ENCODE measurements at regions not wholly inside any gene's neighbourhood (a gene's known extent, or its start where the extent isn't known, plus 50 kb on each side); places are given as distances from the start of the nearest gene placed in this dataset.

DNA sequence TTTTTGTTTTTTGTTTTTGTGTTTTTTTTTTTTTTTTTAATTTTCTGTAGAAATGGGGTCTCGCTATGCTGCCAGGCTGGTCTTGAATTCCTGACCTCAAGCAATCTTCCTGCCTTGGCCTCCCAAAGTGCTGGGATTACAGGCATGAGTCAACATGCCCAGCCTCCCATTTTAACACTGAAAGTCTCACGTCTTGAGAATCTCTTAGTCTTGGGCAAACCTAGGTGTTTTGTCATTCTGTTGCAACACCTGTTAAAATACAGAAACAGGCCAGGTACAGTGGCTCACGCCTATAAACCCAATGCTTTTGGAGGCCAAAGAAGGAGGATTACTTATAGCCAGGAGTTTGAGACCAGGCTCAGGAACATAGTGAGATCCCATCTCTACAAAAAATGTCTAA is 599.0 kb downstream of the TLR4 start:
- Mint-ChIP-seq H3K27ac (ENCODE audit: unreplicated experiment) (no peak overlapping the region), H3K4me3 (no peak overlapping the region), H3K4me1 (no peaks in the 10 kb centered on the region), H3K9me3 (no peaks in the 10 kb centered on the region), H3K36me3 (ENCODE audit: low read depth) (no peaks in the 10 kb centered on the region), H3K27me3 (ENCODE audit: low read depth) (no peaks in the 10 kb centered on the region)
- TF ChIP-seq, protein P1, sequence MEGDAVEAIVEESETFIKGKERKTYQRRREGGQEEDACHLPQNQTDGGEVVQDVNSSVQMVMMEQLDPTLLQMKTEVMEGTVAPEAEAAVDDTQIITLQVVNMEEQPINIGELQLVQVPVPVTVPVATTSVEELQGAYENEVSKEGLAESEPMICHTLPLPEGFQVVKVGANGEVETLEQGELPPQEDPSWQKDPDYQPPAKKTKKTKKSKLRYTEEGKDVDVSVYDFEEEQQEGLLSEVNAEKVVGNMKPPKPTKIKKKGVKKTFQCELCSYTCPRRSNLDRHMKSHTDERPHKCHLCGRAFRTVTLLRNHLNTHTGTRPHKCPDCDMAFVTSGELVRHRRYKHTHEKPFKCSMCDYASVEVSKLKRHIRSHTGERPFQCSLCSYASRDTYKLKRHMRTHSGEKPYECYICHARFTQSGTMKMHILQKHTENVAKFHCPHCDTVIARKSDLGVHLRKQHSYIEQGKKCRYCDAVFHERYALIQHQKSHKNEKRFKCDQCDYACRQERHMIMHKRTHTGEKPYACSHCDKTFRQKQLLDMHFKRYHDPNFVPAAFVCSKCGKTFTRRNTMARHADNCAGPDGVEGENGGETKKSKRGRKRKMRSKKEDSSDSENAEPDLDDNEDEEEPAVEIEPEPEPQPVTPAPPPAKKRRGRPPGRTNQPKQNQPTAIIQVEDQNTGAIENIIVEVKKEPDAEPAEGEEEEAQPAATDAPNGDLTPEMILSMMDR (conservative IDR thresholded peaks at IDR 0.05): no peak
- DNase-seq (ENCODE audit: low read depth, low spot score): no peak

GRCh38 chr9:118305331-118305730 is 601.1 kb downstream of the TLR4 start:
- H3K27ac Mint-ChIP-seq (ENCODE audit: unreplicated experiment): peak overlapping the region; percentile 28
- H3K9me3 Mint-ChIP-seq: no peaks in the 10 kb centered on the region
- no peak for DNase-seq (ENCODE audit: low read depth, low spot score)
- H3K27me3 Mint-ChIP-seq (ENCODE audit: low read depth): no peaks in the 10 kb centered on the region
- H3K4me1 Mint-ChIP-seq: no peaks in the 10 kb centered on the region
- TF ChIP-seq, protein P1 (conservative IDR thresholded peaks at IDR 0.05): no peak
- no peaks in the 10 kb centered on the region for H3K36me3 Mint-ChIP-seq (ENCODE audit: low read depth)
- no peak overlapping the region for H3K4me3 Mint-ChIP-seq

- H3K36me3 Mint-ChIP-seq (ENCODE audit: low read depth): no peaks in the 10 kb centered on the region
- no peaks in the 10 kb centered on the region for H3K4me1 Mint-ChIP-seq
- H3K9me3 Mint-ChIP-seq: no peaks in the 10 kb centered on the region
Observed at GRCh38 chr9:118306801-118307200, 602.6 kb downstream of the TLR4 start.

DNA sequence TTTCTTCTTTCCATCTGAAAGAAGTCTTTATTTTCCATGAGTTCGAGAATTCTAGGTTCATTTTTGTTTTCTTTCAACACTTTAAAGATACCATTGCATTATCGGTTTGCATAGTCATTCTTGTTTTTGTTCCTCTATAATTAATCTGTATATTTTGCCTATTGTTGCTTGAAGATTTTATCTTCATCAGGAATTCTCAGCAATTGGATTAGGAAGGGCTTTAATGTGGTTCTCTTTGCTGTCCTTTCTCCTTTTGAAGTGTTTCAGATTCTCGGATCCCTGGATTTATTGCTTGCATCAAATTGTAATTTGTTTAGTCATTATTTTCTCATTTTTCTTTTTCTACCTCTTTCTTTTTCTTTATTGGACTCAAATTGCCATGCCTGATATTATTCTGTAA is 609.8 kb downstream of the TLR4 start:
- H3K4me1 Mint-ChIP-seq: no peaks in the 10 kb centered on the region
- no peak overlapping the region for H3K4me3 Mint-ChIP-seq
- H3K36me3 Mint-ChIP-seq (ENCODE audit: low read depth): no peaks in the 10 kb centered on the region
- no peaks in the 10 kb centered on the region for H3K9me3 Mint-ChIP-seq
- DNase-seq (ENCODE audit: low read depth, low spot score): no peak
- H3K27me3 Mint-ChIP-seq (ENCODE audit: low read depth): no peaks in the 10 kb centered on the region
- TF ChIP-seq, protein P1 (conservative IDR thresholded peaks at IDR 0.05): no peak
- no peak overlapping the region for H3K27ac Mint-ChIP-seq (ENCODE audit: unreplicated experiment)

More at GRCh38 chr9:118306801-118307200, 602.6 kb downstream of the TLR4 start:
- Mint-ChIP-seq H3K27me3 (ENCODE audit: low read depth) (no peaks in the 10 kb centered on the region), H3K27ac (ENCODE audit: unreplicated experiment) (no peak overlapping the region), H3K4me3 (no peak overlapping the region)
- TF ChIP-seq, protein P1 (conservative IDR thresholded peaks at IDR 0.05): no peak
- DNase-seq (ENCODE audit: low read depth, low spot score): no peak

GRCh38 chr9:118316831-118317343 is 612.7 kb downstream of the TLR4 start:
- H3K4me1 Mint-ChIP-seq: peaks cover 15% of the 10 kb centered on the region
- H3K27me3 Mint-ChIP-seq (ENCODE audit: low read depth): no peaks in the 10 kb centered on the region
- peak overlapping the region; percentile 3 for H3K27ac Mint-ChIP-seq (ENCODE audit: unreplicated experiment)
- DNase-seq (ENCODE audit: low read depth, low spot score): no peak
- no peaks in the 10 kb centered on the region for H3K9me3 Mint-ChIP-seq
- no peak overlapping the region for H3K4me3 Mint-ChIP-seq
- H3K36me3 Mint-ChIP-seq (ENCODE audit: low read depth): no peaks in the 10 kb centered on the region
- TF ChIP-seq, protein P1 (conservative IDR thresholded peaks at IDR 0.05): no peak
